Upper lobe of left lung (tissue), 6 donors: ENCODE measurements at regions not wholly inside any gene's neighbourhood (a gene's known extent, or its start where the extent isn't known, plus 50 kb on each side); places are given as distances from the start of the nearest gene placed in this dataset.

Experiments
- ATAC-seq, 2 donors: fragments of 200-7000 bp; cut with Tn5 transposase; one replicate each; pipeline ENCODE4 v1.9.1; 2022; ENCODE audit warnings: mild to moderate bottlenecking in 2 of 2, moderate library complexity in 2 of 2; ENCODE audit not compliant: low FRiP score in 2 of 2
- DNase-seq, 2 donors: peaks; one replicate each; pipeline ENCODE4 v3.0.0-alpha.2; 2019 to 2020
- H3K27ac ChIP-seq, 4 donors: fragments of 200-600 bp; sonication (generic); one replicate each; pipeline ENCODE4 v1.5.1; 2016 to 2019
- H3K27me3 ChIP-seq, 4 donors: fragments of 200-600 bp; sonication (generic); one replicate each; pipeline ENCODE4 v1.5.1; 2017 to 2019
- H3K36me3 ChIP-seq, 4 donors: fragments of 200-600 bp; sonication (generic); one replicate each; pipeline ENCODE4 v1.5.1; 2016 to 2019
- H3K4me1 ChIP-seq, 4 donors: fragments of 200-600 bp; sonication (generic); one replicate each; pipeline ENCODE4 v1.5.1; 2018 to 2019
- H3K4me3 ChIP-seq, 4 donors: fragments of 200-600 bp; sonication (generic); one replicate each; pipeline ENCODE4 v1.5.1; 2017 to 2019; ENCODE audit warnings: mild to moderate bottlenecking in 2 of 4, moderate library complexity in 1 of 4
- H3K9me3 ChIP-seq, 4 donors: fragments of 200-600 bp; sonication (generic); one replicate each; pipeline ENCODE4 v1.5.1; 2018 to 2019
- CTCF ChIP-seq, 6 experiments: fragments of 450-650 bp in 4 of 6; fragments of 200-600 bp in 2 of 6; sonication (generic) in 2 of 6; IDR thresholded peaks; one replicate each; pipeline ENCODE4 v1.5.1; 2016 to 2019; ENCODE audit warnings: antibody characterized with exemption in 6 of 6
- EP300 ChIP-seq, 4 donors: sonication (generic); formaldehyde crosslinking; IDR thresholded peaks; one replicate each; pipeline ENCODE4 v1.5.1; 2017; ENCODE audit warnings: antibody characterized with exemption in 4 of 4, control low read depth in 2 of 4
- POLR2A ChIP-seq, 4 donors: fragments of 450-650 bp; IDR thresholded peaks; one replicate each; pipeline ENCODE4 v1.5.1; 2016 to 2017; ENCODE audit warnings: antibody characterized with exemption in 4 of 4, mild to moderate bottlenecking in 2 of 4
- POLR2AphosphoS5 ChIP-seq, 2 donors: sonication (generic); formaldehyde crosslinking; IDR thresholded peaks; one replicate each; pipeline ENCODE4 v1.5.1; 2017; ENCODE audit warnings: antibody characterized with exemption in 2 of 2
- WGBS, 2 donors: methylation state at CpG; one replicate each; pipeline ENCODE4 v1.1.5; 2017 to 2018; 5-methylcytosine and 5-hydroxymethylcytosine counted together
- donor health status: DM: no; HTN: no; CAD: no; lungs with moderate emphysema.
- donor health status: DM: no; HTN: yes; CAD: no; lungs with severe emphysema.

GRCh38 chr18:28359176-28359575 lies 182.2 kb upstream of the CDH2 start:
- DNase-seq (no peak), ATAC-seq (no peak)
- H3K27me3 ChIP-seq, result no peaks in the 10 kb centered on the region
- TF ChIP-seq POLR2AphosphoS5 (IDR thresholded peaks at IDR 0.05) (no peak), CTCF (IDR thresholded peaks at IDR 0.05) (no peak), POLR2A (IDR thresholded peaks at IDR 0.05) (no peak), EP300 (IDR thresholded peaks at IDR 0.05) (no peak)
- 77 to 78% methylated on average over 4 of the region's 4 CpGs for WGBS, 2 donors
- no peaks in the 10 kb centered on the region for H3K4me1 ChIP-seq
- no peak overlapping the region for H3K27ac ChIP-seq
- H3K9me3 ChIP-seq, result no peaks in the 10 kb centered on the region
- H3K4me3 ChIP-seq, result no peak overlapping the region
- no peaks in the 10 kb centered on the region for H3K36me3 ChIP-seq

- Histone ChIP-seq H3K4me1 (no peaks in the 10 kb centered on the region), H3K27me3 (no peaks in the 10 kb centered on the region), H3K4me3 (no peak overlapping the region), H3K27ac (no peak overlapping the region), H3K9me3 (no peaks in the 10 kb centered on the region), H3K36me3 (no peaks in the 10 kb centered on the region)
- no peak for TF ChIP-seq CTCF (IDR thresholded peaks at IDR 0.05)
- no peak for TF ChIP-seq POLR2AphosphoS5 (IDR thresholded peaks at IDR 0.05)
- TF ChIP-seq POLR2A (IDR thresholded peaks at IDR 0.05), result no peak
- no peak for TF ChIP-seq EP300 (IDR thresholded peaks at IDR 0.05)
- ATAC-seq (no peak), DNase-seq (no peak)
- 82 to 85% methylated on average over 6 of the region's 6 CpGs for WGBS, 2 donors
Measured at GRCh38 chr18:28357766-28358401, 181.0 kb upstream of the CDH2 start.

GRCh38 chr18:28350821-28351220 lies 173.9 kb upstream of the CDH2 start:
- TF ChIP-seq POLR2AphosphoS5 (IDR thresholded peaks at IDR 0.05) (no peak), EP300 (IDR thresholded peaks at IDR 0.05) (no peak), CTCF (IDR thresholded peaks at IDR 0.05) (no peak), POLR2A (IDR thresholded peaks at IDR 0.05) (no peak)
- no peaks in the 10 kb centered on the region for H3K27me3 ChIP-seq
- DNase-seq, result no peak
- H3K36me3 ChIP-seq, result no peaks in the 10 kb centered on the region
- ATAC-seq, result no peak
- H3K27ac ChIP-seq, result no peak overlapping the region
- H3K9me3 ChIP-seq, result no peaks in the 10 kb centered on the region
- no peaks in the 10 kb centered on the region for H3K4me1 ChIP-seq
- H3K4me3 ChIP-seq, result no peak overlapping the region
- WGBS, 2 donors, result 77 to 85% methylated on average over 7 of the region's 7 CpGs

GRCh38 chr18:28342231-28342630 lies 165.3 kb upstream of the CDH2 start:
- Histone ChIP-seq H3K27ac (no peak overlapping the region), H3K4me1 (no peaks in the 10 kb centered on the region), H3K9me3 (no peaks in the 10 kb centered on the region), H3K36me3 (no peaks in the 10 kb centered on the region), H3K4me3 (no peak overlapping the region), H3K27me3 (no peaks in the 10 kb centered on the region)
- TF ChIP-seq POLR2A (IDR thresholded peaks at IDR 0.05) (no peak), POLR2AphosphoS5 (IDR thresholded peaks at IDR 0.05) (no peak), CTCF (IDR thresholded peaks at IDR 0.05) (no peak), EP300 (IDR thresholded peaks at IDR 0.05) (no peak)
- WGBS, 2 donors, result 76 to 96% methylated on average over 1 of the region's 1 CpG
- DNase-seq (no peak), ATAC-seq (no peak)

- H3K36me3 ChIP-seq, result no peaks in the 10 kb centered on the region
- no peak for ATAC-seq
- no peaks in the 10 kb centered on the region for H3K9me3 ChIP-seq
- H3K4me3 ChIP-seq, result no peak overlapping the region
- H3K4me1 ChIP-seq, result no peaks in the 10 kb centered on the region
- TF ChIP-seq CTCF (IDR thresholded peaks at IDR 0.05) (no peak), POLR2A (IDR thresholded peaks at IDR 0.05) (no peak), POLR2AphosphoS5 (IDR thresholded peaks at IDR 0.05) (no peak), EP300 (IDR thresholded peaks at IDR 0.05) (no peak)
- no peaks in the 10 kb centered on the region for H3K27me3 ChIP-seq
- no peak overlapping the region for H3K27ac ChIP-seq
- 87 to 96% methylated on average over 1 of the region's 1 CpG for WGBS, 2 donors
- no peak for DNase-seq
Measured at GRCh38 chr18:28338316-28338715, 161.4 kb upstream of the CDH2 start.
